NCI-H2107 (cell line): ENCODE measurements at regions not wholly inside any gene's neighbourhood (a gene's known extent, or its start where the extent isn't known, plus 50 kb on each side); places are given as distances from the start of the nearest gene placed in this dataset.

ENCODE experiments used
- DNase-seq: peaks from one replicate; lab custom pipeline; 2025; lab: John Stamatoyannopoulos, UW

GRCh38 chr6:79764747-79765146, 133.6 kb downstream of the SH3BGRL2 start:
- DNase-seq, result no peak

- no peak for DNase-seq
These were observed 132.2 kb downstream of the SH3BGRL2 start for GRCh38 chr6:79763301-79763700.

- DNase-seq, result no peak
These were observed 131.2 kb downstream of the SH3BGRL2 start for GRCh38 chr6:79762370-79762769.

DNA sequence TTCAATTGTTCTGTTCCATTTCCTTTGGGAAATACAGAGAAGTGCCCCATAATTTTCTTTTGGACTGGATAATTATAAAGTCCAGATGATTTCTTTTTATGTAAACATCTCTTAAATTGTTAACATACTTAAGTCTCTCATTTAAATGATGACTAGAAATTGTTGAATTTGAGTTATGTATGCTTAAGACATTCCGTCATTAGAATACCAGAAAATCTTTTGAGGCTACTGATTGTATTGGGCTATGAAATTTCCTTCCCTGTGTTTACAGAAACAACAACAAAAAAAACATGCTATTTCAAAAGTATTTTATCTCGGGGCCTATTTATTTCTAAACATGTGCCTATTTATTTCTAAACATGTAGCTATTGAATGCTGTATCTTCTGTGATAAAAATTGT, 125.4 kb downstream of the SH3BGRL2 start:
- DNase-seq, result no peak

GRCh38 chr6:79755967-79756366, 124.8 kb downstream of the SH3BGRL2 start:
- DNase-seq, result no peak
